Smooth muscle cell (in vitro differentiated cells): ENCODE measurements at regions not wholly inside any gene's neighbourhood (a gene's known extent, or its start where the extent isn't known, plus 50 kb on each side); places are given as distances from the start of the nearest gene placed in this dataset.

ENCODE experiments used
- DNase-seq: peaks from one replicate; lab custom pipeline; 2025; ENCODE audit not compliant: unreplicated experiment; lab: John Stamatoyannopoulos, UW
- H2AFZ ChIP-seq: fragments of 200-600 bp; sonication (generic); 2 replicates; pipeline ENCODE4 v1.6.0; 2016; ENCODE audit warnings: antibody characterized with exemption, low read depth, mild to moderate bottlenecking
- H3F3A ChIP-seq: fragments of 200-600 bp; sonication (generic); 2 replicates; pipeline ENCODE4 v1.6.0; 2017; ENCODE audit warnings: antibody characterized with exemption, low read depth
- H3K27ac ChIP-seq: fragments of 200-600 bp; sonication (generic); 2 replicates; pipeline ENCODE4 v1.5.1; 2016; ENCODE audit warnings: low read depth, mild to moderate bottlenecking
- H3K27me3 ChIP-seq: fragments of 200-600 bp; sonication (generic); 2 replicates; pipeline ENCODE4 v1.6.1; 2016; ENCODE audit warnings: low read depth, mild to moderate bottlenecking
- H3K36me3 ChIP-seq: fragments of 200-600 bp; sonication (generic); 2 replicates; pipeline ENCODE4 v1.5.1; 2016; ENCODE audit warnings: low read depth
- H3K4me1 ChIP-seq: fragments of 200-600 bp; sonication (generic); 2 replicates; pipeline ENCODE4 v1.5.1; 2016; ENCODE audit warnings: low read depth
- H3K4me2 ChIP-seq: fragments of 200-600 bp; sonication (generic); 2 replicates; pipeline ENCODE4 v1.6.0; 2016; ENCODE audit warnings: mild to moderate bottlenecking
- H3K4me3 ChIP-seq: fragments of 200-600 bp; sonication (generic); 2 replicates; pipeline ENCODE4 v1.5.1; 2016; ENCODE audit warnings: mild to moderate bottlenecking
- H3K79me2 ChIP-seq: fragments of 200-600 bp; sonication (generic); 2 replicates; pipeline ENCODE4 v1.6.0; 2016; ENCODE audit warnings: low read depth, mild to moderate bottlenecking
- H3K9ac ChIP-seq: fragments of 200-600 bp; sonication (generic); 2 replicates; pipeline ENCODE4 v1.6.0; 2016; ENCODE audit warnings: low read depth
- H3K9me3 ChIP-seq: fragments of 200-600 bp; sonication (generic); replicated peaks from 2 replicates; pipeline ENCODE4 v1.5.1; 2016; ENCODE audit warnings: low read depth
- H4K20me1 ChIP-seq: fragments of 200-600 bp; sonication (generic); 2 replicates; pipeline ENCODE4 v1.6.0; 2016; ENCODE audit warnings: low read depth
- WGBS: methylation state at CpG from one replicate; pipeline ENCODE4 v1.1.7; 2016; ENCODE audit warnings: low lambda C conversion rate; 5-methylcytosine and 5-hydroxymethylcytosine counted together
- TF ChIP-seq, protein P1 (sequence below): fragments of 200-600 bp; sonication (generic); IDR thresholded peaks from 2 replicates; pipeline ENCODE4 v1.5.1; 2017; ENCODE audit warnings: borderline replicate concordance, mild to moderate bottlenecking, antibody characterized with exemption; ENCODE audit not compliant: insufficient read depth, poor library complexity, severe bottlenecking

- H3F3A ChIP-seq, result no peaks in the 10 kb centered on the region
- TF ChIP-seq, protein P1, sequence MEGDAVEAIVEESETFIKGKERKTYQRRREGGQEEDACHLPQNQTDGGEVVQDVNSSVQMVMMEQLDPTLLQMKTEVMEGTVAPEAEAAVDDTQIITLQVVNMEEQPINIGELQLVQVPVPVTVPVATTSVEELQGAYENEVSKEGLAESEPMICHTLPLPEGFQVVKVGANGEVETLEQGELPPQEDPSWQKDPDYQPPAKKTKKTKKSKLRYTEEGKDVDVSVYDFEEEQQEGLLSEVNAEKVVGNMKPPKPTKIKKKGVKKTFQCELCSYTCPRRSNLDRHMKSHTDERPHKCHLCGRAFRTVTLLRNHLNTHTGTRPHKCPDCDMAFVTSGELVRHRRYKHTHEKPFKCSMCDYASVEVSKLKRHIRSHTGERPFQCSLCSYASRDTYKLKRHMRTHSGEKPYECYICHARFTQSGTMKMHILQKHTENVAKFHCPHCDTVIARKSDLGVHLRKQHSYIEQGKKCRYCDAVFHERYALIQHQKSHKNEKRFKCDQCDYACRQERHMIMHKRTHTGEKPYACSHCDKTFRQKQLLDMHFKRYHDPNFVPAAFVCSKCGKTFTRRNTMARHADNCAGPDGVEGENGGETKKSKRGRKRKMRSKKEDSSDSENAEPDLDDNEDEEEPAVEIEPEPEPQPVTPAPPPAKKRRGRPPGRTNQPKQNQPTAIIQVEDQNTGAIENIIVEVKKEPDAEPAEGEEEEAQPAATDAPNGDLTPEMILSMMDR, result no peak
These were observed 92.8 kb upstream of the TMEM168 start for GRCh38 chr7:112882991-112883390.

GRCh38 chr7:112882511-112882910 is 92.3 kb upstream of the TMEM168 start:
- no peaks in the 10 kb centered on the region for H3K9me3 ChIP-seq
- TF ChIP-seq, protein P1, result no peak
- H2AFZ ChIP-seq, result no peak overlapping the region
- DNase-seq, result no peak
- H3K4me2 ChIP-seq, result no peak overlapping the region
- peaks cover 6% of the 10 kb centered on the region for H3K79me2 ChIP-seq
- H3K27ac ChIP-seq, result no peak overlapping the region
- H3K36me3 ChIP-seq, result no peaks in the 10 kb centered on the region
- no peak overlapping the region for H3K9ac ChIP-seq
- H3K4me3 ChIP-seq, result no peak overlapping the region
- no peaks in the 10 kb centered on the region for H3F3A ChIP-seq
- H3K4me1 ChIP-seq, result no peaks in the 10 kb centered on the region
- H3K27me3 ChIP-seq, result no peaks in the 10 kb centered on the region
- 98% methylated on average over 3 of the region's 3 CpGs for WGBS
- H4K20me1 ChIP-seq, result peaks cover 34% of the 10 kb centered on the region

More at GRCh38 chr7:112882991-112883390, 92.8 kb upstream of the TMEM168 start:
- Histone ChIP-seq H3K27ac (no peak overlapping the region), H3K79me2 (peaks cover 6% of the 10 kb centered on the region), H4K20me1 (peaks cover 34% of the 10 kb centered on the region), H3K4me3 (no peak overlapping the region), H3K4me2 (no peak overlapping the region), H2AFZ (no peak overlapping the region), H3K36me3 (no peaks in the 10 kb centered on the region), H3K9me3 (no peaks in the 10 kb centered on the region), H3K9ac (no peak overlapping the region), H3K27me3 (no peaks in the 10 kb centered on the region), H3K4me1 (no peaks in the 10 kb centered on the region)
- DNase-seq, result no peak

DNA sequence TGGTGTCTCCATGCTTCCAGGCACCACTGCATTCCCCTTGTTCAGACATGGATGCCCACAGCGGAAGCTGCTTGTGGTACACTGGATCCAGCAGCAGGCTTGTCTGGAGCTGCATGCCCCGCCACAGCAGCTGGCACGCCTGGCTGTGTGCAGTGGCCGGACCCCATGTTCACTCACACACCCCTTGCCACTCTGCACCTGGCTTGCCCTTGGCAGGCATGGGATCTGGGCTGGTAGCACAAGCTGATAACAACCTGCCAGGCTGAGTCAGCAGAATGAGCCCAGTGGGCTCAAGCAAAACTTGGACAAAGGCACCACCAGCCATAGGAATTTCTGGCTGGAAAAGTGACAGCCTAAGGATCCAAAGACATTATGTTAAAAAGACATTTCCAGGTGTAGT is 91.8 kb upstream of the TMEM168 start:
- Histone ChIP-seq H3K36me3 (no peaks in the 10 kb centered on the region), H3F3A (no peaks in the 10 kb centered on the region), H3K27me3 (no peaks in the 10 kb centered on the region), H3K9ac (no peak overlapping the region), H3K9me3 (no peaks in the 10 kb centered on the region), H3K4me1 (no peaks in the 10 kb centered on the region), H3K4me2 (no peak overlapping the region), H3K4me3 (no peak overlapping the region), H2AFZ (no peak overlapping the region), H4K20me1 (peaks cover 34% of the 10 kb centered on the region), H3K79me2 (peaks cover 6% of the 10 kb centered on the region), H3K27ac (no peak overlapping the region)
- TF ChIP-seq, protein P1, result no peak
- DNase-seq, result no peak
- WGBS, result 72% methylated on average over 4 of the region's 4 CpGs

GRCh38 chr7:112880818-112881418 is 90.7 kb upstream of the TMEM168 start:
- H3K36me3 ChIP-seq, result no peaks in the 10 kb centered on the region
- DNase-seq, result no peak
- H3K4me1 ChIP-seq, result no peaks in the 10 kb centered on the region
- H3K9ac ChIP-seq, result no peak overlapping the region
- WGBS, result 97% methylated on average over 10 of the region's 10 CpGs
- H4K20me1 ChIP-seq, result peaks cover 45% of the 10 kb centered on the region
- no peaks in the 10 kb centered on the region for H3K9me3 ChIP-seq
- no peak overlapping the region for H2AFZ ChIP-seq
- H3K27me3 ChIP-seq, result no peaks in the 10 kb centered on the region
- TF ChIP-seq, protein P1, result no peak
- H3K4me2 ChIP-seq, result no peak overlapping the region
- H3K4me3 ChIP-seq, result no peak overlapping the region
- no peak overlapping the region for H3K27ac ChIP-seq
- H3F3A ChIP-seq, result no peaks in the 10 kb centered on the region
- H3K79me2 ChIP-seq, result peaks cover 6% of the 10 kb centered on the region
